Neural progenitor cell (in vitro differentiated cells): ENCODE measurements at regions not wholly inside any gene's neighbourhood (a gene's known extent, or its start where the extent isn't known, plus 50 kb on each side); places are given as distances from the start of the nearest gene placed in this dataset.

Source experiments
- DNase-seq: peaks from one replicate; pipeline ENCODE4 v3.0.0-alpha.2; 2016; ENCODE audit warnings: low spot score
- H2AFZ ChIP-seq: fragments of 200-600 bp; sonication (generic); replicated peaks from 2 replicates; pipeline ENCODE4 v1.6.1; 2016; ENCODE audit warnings: antibody characterized with exemption
- H3F3A ChIP-seq: fragments of 200-600 bp; sonication (generic); 2 replicates; pipeline ENCODE4 v1.6.1; 2016; ENCODE audit warnings: antibody characterized with exemption, low read depth
- H3K27ac ChIP-seq: fragments of 200-600 bp; sonication (generic); 2 replicates; pipeline ENCODE4 v1.5.1; 2016; ENCODE audit warnings: mild to moderate bottlenecking
- H3K27me3 ChIP-seq: fragments of 200-600 bp; sonication (generic); 2 replicates; pipeline ENCODE4 v1.6.1; 2016; ENCODE audit warnings: mild to moderate bottlenecking, moderate library complexity
- H3K36me3 ChIP-seq: fragments of 200-600 bp; sonication (generic); 2 replicates; pipeline ENCODE4 v1.5.1; 2016
- H3K4me1 ChIP-seq: fragments of 200-600 bp; sonication (generic); 2 replicates; pipeline ENCODE4 v1.6.1; 2016; ENCODE audit warnings: mixed run types
- H3K4me2 ChIP-seq: fragments of 200-600 bp; sonication (generic); 2 replicates; pipeline ENCODE4 v1.6.1; 2016
- H3K4me3 ChIP-seq: fragments of 200-600 bp; sonication (generic); 2 replicates; pipeline ENCODE4 v1.5.1; 2016
- H3K79me2 ChIP-seq: fragments of 200-600 bp; sonication (generic); 2 replicates; pipeline ENCODE4 v1.6.1; 2016; ENCODE audit warnings: low read depth
- H3K9ac ChIP-seq: fragments of 200-600 bp; sonication (generic); 2 replicates; pipeline ENCODE4 v1.6.1; 2016
- H3K9me3 ChIP-seq: fragments of 200-600 bp; sonication (generic); 2 replicates; pipeline ENCODE4 v1.5.1; 2016; ENCODE audit warnings: low read depth
- H4K20me1 ChIP-seq: fragments of 200-600 bp; sonication (generic); 2 replicates; pipeline ENCODE4 v1.6.1; 2016; ENCODE audit warnings: low read depth
- H3K27ac Mint-ChIP-seq: 3 replicates; pipeline ENCODE4 v1.8.0; 2021; ENCODE audit warnings: mixed read lengths
- H3K27me3 Mint-ChIP-seq: 2 replicates; pipeline ENCODE4 v1.8.0; 2022; ENCODE audit warnings: low read depth, mild to moderate bottlenecking, inconsistent platforms, moderate library complexity, mixed read lengths; ENCODE audit not compliant: insufficient read depth
- H3K36me3 Mint-ChIP-seq: 3 replicates; pipeline ENCODE4 v1.8.0; 2021; ENCODE audit warnings: mixed read lengths
- H3K4me1 Mint-ChIP-seq: 3 replicates; pipeline ENCODE4 v1.8.0; 2021; ENCODE audit warnings: mixed read lengths
- H3K4me3 Mint-ChIP-seq: 3 replicates; pipeline ENCODE4 v1.8.0; 2021; ENCODE audit warnings: mild to moderate bottlenecking, moderate library complexity, mixed read lengths
- H3K9me3 Mint-ChIP-seq: 3 replicates; pipeline ENCODE4 v1.8.0; 2020; ENCODE audit warnings: mixed read lengths
- CTCF ChIP-seq: fragments of 200-600 bp; sonication (generic); IDR thresholded peaks from 2 replicates; pipeline ENCODE4 v1.5.1; 2017; ENCODE audit warnings: antibody characterized with exemption, mild to moderate bottlenecking
- EZH2 ChIP-seq: fragments of 200-600 bp; sonication (generic); IDR thresholded peaks from 2 replicates; pipeline ENCODE4 v1.6.1; 2017; ENCODE audit warnings: antibody characterized with exemption, mild to moderate bottlenecking, moderate library complexity
- EZH2phosphoT487 ChIP-seq: fragments of 200-600 bp; sonication (generic); IDR thresholded peaks from 2 replicates; pipeline ENCODE4 v1.6.1; 2017; ENCODE audit warnings: antibody characterized with exemption

- Histone ChIP-seq H3K27me3 (no peaks in the 10 kb centered on the region), H3K4me1 (peaks cover 6% of the 10 kb centered on the region), H3F3A (no peaks in the 10 kb centered on the region), H3K4me2 (no peak overlapping the region), H4K20me1 (no peaks in the 10 kb centered on the region), H2AFZ (no peak overlapping the region), H3K27ac (no peak overlapping the region), H3K9me3 (peaks cover 4% of the 10 kb centered on the region), H3K36me3 (no peaks in the 10 kb centered on the region), H3K9ac (no peak overlapping the region), H3K79me2 (no peaks in the 10 kb centered on the region), H3K4me3 (no peak overlapping the region)
- H3K27me3 Mint-ChIP-seq: peaks cover 4% of the 10 kb centered on the region
- no peaks in the 10 kb centered on the region for H3K4me1 Mint-ChIP-seq
- no peak for TF ChIP-seq EZH2
- TF ChIP-seq EZH2phosphoT487: no peak
- H3K9me3 Mint-ChIP-seq: no peaks in the 10 kb centered on the region
- H3K27ac Mint-ChIP-seq: no peak overlapping the region
- H3K4me3 Mint-ChIP-seq: no peak overlapping the region
- no peaks in the 10 kb centered on the region for H3K36me3 Mint-ChIP-seq
- no peak for DNase-seq
These were observed 133.1 kb upstream of the VCX start for GRCh38 chrX:7709845-7710244.

GRCh38 chrX:7706032-7706431 is 136.9 kb upstream of the VCX start:
- Mint-ChIP-seq H3K36me3 (no peaks in the 10 kb centered on the region), H3K27me3 (peaks cover 4% of the 10 kb centered on the region), H3K4me1 (no peaks in the 10 kb centered on the region), H3K27ac (no peak overlapping the region), H3K9me3 (no peaks in the 10 kb centered on the region), H3K4me3 (no peak overlapping the region)
- H3F3A ChIP-seq: no peaks in the 10 kb centered on the region
- no peak overlapping the region for H2AFZ ChIP-seq
- H4K20me1 ChIP-seq: no peaks in the 10 kb centered on the region
- no peak overlapping the region for H3K27ac ChIP-seq
- no peak overlapping the region for H3K4me3 ChIP-seq
- H3K27me3 ChIP-seq: no peaks in the 10 kb centered on the region
- H3K4me1 ChIP-seq: no peaks in the 10 kb centered on the region
- H3K79me2 ChIP-seq: no peaks in the 10 kb centered on the region
- DNase-seq: no peak
- no peak overlapping the region for H3K9ac ChIP-seq
- peak; percentile 37 for TF ChIP-seq CTCF
- TF ChIP-seq EZH2: no peak
- TF ChIP-seq EZH2phosphoT487: no peak
- H3K9me3 ChIP-seq: no peaks in the 10 kb centered on the region
- H3K36me3 ChIP-seq: no peaks in the 10 kb centered on the region
- no peak overlapping the region for H3K4me2 ChIP-seq

- Histone ChIP-seq H2AFZ (no peak overlapping the region), H3F3A (no peaks in the 10 kb centered on the region)
- no peaks in the 10 kb centered on the region for H3K9me3 Mint-ChIP-seq
These were observed 138.8 kb upstream of the VCX start for GRCh38 chrX:7704205-7704604.

More at GRCh38 chrX:7704205-7704604, 138.8 kb upstream of the VCX start:
- Histone ChIP-seq H3K4me1 (no peaks in the 10 kb centered on the region), H4K20me1 (no peaks in the 10 kb centered on the region), H3K4me3 (no peak overlapping the region), H3K79me2 (no peaks in the 10 kb centered on the region), H3K4me2 (no peak overlapping the region), H3K9me3 (no peaks in the 10 kb centered on the region), H3K36me3 (no peaks in the 10 kb centered on the region), H3K27me3 (no peaks in the 10 kb centered on the region), H3K9ac (no peak overlapping the region), H3K27ac (no peak overlapping the region)
- H3K36me3 Mint-ChIP-seq: no peaks in the 10 kb centered on the region
- H3K27me3 Mint-ChIP-seq: peaks cover 4% of the 10 kb centered on the region
- TF ChIP-seq CTCF: no peak
- no peak for TF ChIP-seq EZH2phosphoT487
- TF ChIP-seq EZH2: no peak
- DNase-seq: no peak
- no peak overlapping the region for H3K27ac Mint-ChIP-seq
- no peak overlapping the region for H3K4me3 Mint-ChIP-seq
- no peaks in the 10 kb centered on the region for H3K4me1 Mint-ChIP-seq
